Fibroblast of lung (primary cell): ENCODE measurements at regions not wholly inside any gene's neighbourhood (a gene's known extent, or its start where the extent isn't known, plus 50 kb on each side); places are given as distances from the start of the nearest gene placed in this dataset.
A peak's percentile ranks its signal among the peaks of the same experiment; 100 is the strongest.

Experiments used
- DNase-seq, 2 donors: peaks; one replicate each; pipeline versions ENCODE4 v3.0.0 to v3.0.0-alpha.2; 2010; ENCODE audit warnings: low read depth in 2 of 2
- H2AFZ ChIP-seq: 2 replicates; pipeline ENCODE4 v1.5.1; 2012; ENCODE audit warnings: low read length, control low read depth, inconsistent platforms
- H3K27ac ChIP-seq: 2 replicates; pipeline ENCODE4 v1.5.1; 2011; ENCODE audit warnings: low read length, control low read depth; ENCODE audit not compliant: insufficient read depth
- H3K27me3 ChIP-seq: 2 replicates; pipeline ENCODE4 v1.5.1; 2011; ENCODE audit warnings: mild to moderate bottlenecking, low read length; ENCODE audit not compliant: control insufficient read depth, insufficient read depth
- H3K36me3 ChIP-seq: 2 replicates; pipeline ENCODE4 v1.5.1; 2011; ENCODE audit warnings: low read length; ENCODE audit not compliant: control insufficient read depth, insufficient read depth
- H3K4me1 ChIP-seq: 2 replicates; pipeline ENCODE4 v1.5.1; 2011; ENCODE audit warnings: low read length; ENCODE audit not compliant: control insufficient read depth, insufficient read depth; ENCODE audit errors: extremely low read depth
- H3K4me2 ChIP-seq: 2 replicates; pipeline ENCODE4 v1.5.1; 2011; ENCODE audit warnings: low read length, control low read depth; ENCODE audit not compliant: insufficient read depth; ENCODE audit errors: extremely low read depth
- H3K4me3 ChIP-seq, 4 experiments: fragments of 200-600 bp in 1 of 4; sonication (generic) in 1 of 4; replicated peaks in 1 of 4; 2 replicates each; pipeline ENCODE4 v1.5.1; 2011 to 2016; ENCODE audit warnings: low read length in 4 of 4, low read depth in 3 of 4, mild to moderate bottlenecking in 3 of 4, control low read depth in 2 of 4, inconsistent platforms in 1 of 4, mixed read lengths in 1 of 4; ENCODE audit not compliant: insufficient read depth in 1 of 4; ENCODE audit errors: control extremely low read depth in 1 of 4
- H3K79me2 ChIP-seq: 2 replicates; pipeline ENCODE4 v1.5.1; 2012; ENCODE audit warnings: mild to moderate bottlenecking, low read length, inconsistent platforms; ENCODE audit not compliant: control insufficient read depth, insufficient read depth
- H3K9ac ChIP-seq: 2 replicates; pipeline ENCODE4 v1.5.1; 2011; ENCODE audit warnings: mild to moderate bottlenecking, low read length, control low read depth; ENCODE audit not compliant: insufficient read depth
- H3K9me3 ChIP-seq: 2 replicates; pipeline ENCODE4 v1.5.1; 2012; ENCODE audit warnings: low read depth, low read length; ENCODE audit not compliant: control insufficient read depth, insufficient read depth
- H4K20me1 ChIP-seq: 2 replicates; pipeline ENCODE4 v1.5.1; 2011; ENCODE audit warnings: low read length; ENCODE audit not compliant: control insufficient read depth, insufficient read depth; ENCODE audit errors: extremely low read depth
- EZH2 ChIP-seq: IDR thresholded peaks from 2 replicates; pipeline ENCODE4 v1.5.1; 2012; ENCODE audit warnings: low read length, control low read depth, mild to moderate bottlenecking; ENCODE audit errors: missing control alignments
- TF ChIP-seq, protein P1 (sequence below), 2 donors: IDR thresholded peaks in 1 of 2; conservative IDR thresholded peaks in 1 of 2; 1 replicate in 1 of 2; 2 replicates in 1 of 2; pipeline ENCODE4 v1.5.1; 2011 to 2012; ENCODE audit warnings: low read length in 2 of 2, control low read depth in 1 of 2, inconsistent platforms in 1 of 2, low read depth in 1 of 2, mild to moderate bottlenecking in 1 of 2

DNA sequence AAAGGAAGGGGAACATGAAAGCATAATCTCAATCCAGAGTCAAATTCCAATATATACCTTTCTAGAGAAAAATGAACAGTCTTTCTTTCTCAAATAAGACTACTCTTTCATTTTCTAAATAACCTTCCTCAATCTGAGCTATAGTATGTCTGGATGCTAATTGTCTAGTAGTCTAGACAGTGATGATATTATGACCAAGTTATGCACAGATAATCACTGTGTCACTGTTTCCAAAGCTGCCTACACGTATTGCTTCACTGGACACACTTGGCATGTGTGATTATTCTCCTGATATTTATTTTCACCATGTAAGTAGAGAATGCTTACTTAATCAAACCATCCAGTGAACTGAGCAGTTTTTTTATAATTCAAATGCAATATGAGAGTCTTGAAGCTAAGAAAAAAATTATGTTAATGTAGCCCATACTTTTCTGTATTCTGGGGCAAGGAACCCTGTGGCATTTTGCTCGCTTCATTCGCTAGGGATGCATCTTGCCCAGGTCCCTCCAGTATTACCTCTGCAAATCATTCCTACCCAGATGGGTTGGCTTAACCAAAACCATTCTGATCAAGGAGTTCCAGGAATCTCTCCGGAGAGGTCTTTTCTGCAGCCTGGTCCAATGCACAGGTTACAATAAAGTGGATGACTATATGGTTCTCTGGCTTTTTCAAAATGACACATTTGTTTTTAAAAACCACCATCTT is 303.1 kb upstream of the RUNX1 start:
- Histone ChIP-seq H3K4me3 (no peak overlapping the region), H3K4me2 (no peak overlapping the region), H3K9me3 (no peaks in the 10 kb centered on the region)

DNA sequence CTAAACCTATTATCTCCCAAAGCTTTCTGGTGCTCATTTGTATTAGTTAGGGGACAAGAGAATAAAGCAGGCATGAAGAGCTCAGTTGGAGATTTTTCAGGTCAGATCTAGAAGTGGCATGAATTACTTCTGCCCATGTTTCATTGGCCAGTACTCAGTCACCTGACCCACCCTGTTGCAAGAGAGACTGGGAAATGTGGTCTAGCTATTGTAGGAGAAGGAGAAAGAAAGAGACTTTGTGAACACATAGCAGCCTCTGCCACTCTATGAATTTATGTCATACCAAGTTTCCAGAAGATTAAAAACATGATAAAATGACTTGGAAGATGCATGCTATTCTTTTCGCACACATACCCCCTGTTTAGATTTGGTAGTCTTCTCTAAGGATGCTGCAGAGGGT is 302.3 kb upstream of the RUNX1 start:
- H3K9ac ChIP-seq, result no peak overlapping the region
- H3K4me1 ChIP-seq, result no peaks in the 10 kb centered on the region
- H4K20me1 ChIP-seq, result no peaks in the 10 kb centered on the region
- no peak overlapping the region for H3K4me2 ChIP-seq
- no peak overlapping the region for H3K4me3 ChIP-seq
- DNase-seq, result peak in 1 of 2 donors; percentile 14
- no peaks in the 10 kb centered on the region for H3K27me3 ChIP-seq
- no peak overlapping the region for H3K27ac ChIP-seq
- H3K36me3 ChIP-seq, result no peaks in the 10 kb centered on the region
- no peaks in the 10 kb centered on the region for H3K79me2 ChIP-seq
- TF ChIP-seq, protein P1, sequence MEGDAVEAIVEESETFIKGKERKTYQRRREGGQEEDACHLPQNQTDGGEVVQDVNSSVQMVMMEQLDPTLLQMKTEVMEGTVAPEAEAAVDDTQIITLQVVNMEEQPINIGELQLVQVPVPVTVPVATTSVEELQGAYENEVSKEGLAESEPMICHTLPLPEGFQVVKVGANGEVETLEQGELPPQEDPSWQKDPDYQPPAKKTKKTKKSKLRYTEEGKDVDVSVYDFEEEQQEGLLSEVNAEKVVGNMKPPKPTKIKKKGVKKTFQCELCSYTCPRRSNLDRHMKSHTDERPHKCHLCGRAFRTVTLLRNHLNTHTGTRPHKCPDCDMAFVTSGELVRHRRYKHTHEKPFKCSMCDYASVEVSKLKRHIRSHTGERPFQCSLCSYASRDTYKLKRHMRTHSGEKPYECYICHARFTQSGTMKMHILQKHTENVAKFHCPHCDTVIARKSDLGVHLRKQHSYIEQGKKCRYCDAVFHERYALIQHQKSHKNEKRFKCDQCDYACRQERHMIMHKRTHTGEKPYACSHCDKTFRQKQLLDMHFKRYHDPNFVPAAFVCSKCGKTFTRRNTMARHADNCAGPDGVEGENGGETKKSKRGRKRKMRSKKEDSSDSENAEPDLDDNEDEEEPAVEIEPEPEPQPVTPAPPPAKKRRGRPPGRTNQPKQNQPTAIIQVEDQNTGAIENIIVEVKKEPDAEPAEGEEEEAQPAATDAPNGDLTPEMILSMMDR (conservative IDR thresholded peaks at IDR 0.05 in 1 of 2, IDR thresholded peaks at IDR 0.05 in 1 of 2; ENCODE audit: low read depth in 1 of 2, low read length in 2 of 2), result no peak
- TF ChIP-seq EZH2, result no peak
- no peak overlapping the region for H2AFZ ChIP-seq
- no peaks in the 10 kb centered on the region for H3K9me3 ChIP-seq

More for the DNA sequence above, 303.1 kb upstream of the RUNX1 start:
- TF ChIP-seq, protein P1 (conservative IDR thresholded peaks at IDR 0.05 in 1 of 2, IDR thresholded peaks at IDR 0.05 in 1 of 2; ENCODE audit: low read depth in 1 of 2, low read length in 2 of 2), result no peak
- no peak for TF ChIP-seq EZH2
- Histone ChIP-seq H3K9ac (no peak overlapping the region), H3K4me1 (no peaks in the 10 kb centered on the region), H3K27me3 (no peaks in the 10 kb centered on the region), H3K27ac (no peak overlapping the region), H2AFZ (no peak overlapping the region), H3K36me3 (no peaks in the 10 kb centered on the region), H4K20me1 (no peaks in the 10 kb centered on the region), H3K79me2 (no peaks in the 10 kb centered on the region)
- peak; percentile 25 to 95 for DNase-seq

DNA sequence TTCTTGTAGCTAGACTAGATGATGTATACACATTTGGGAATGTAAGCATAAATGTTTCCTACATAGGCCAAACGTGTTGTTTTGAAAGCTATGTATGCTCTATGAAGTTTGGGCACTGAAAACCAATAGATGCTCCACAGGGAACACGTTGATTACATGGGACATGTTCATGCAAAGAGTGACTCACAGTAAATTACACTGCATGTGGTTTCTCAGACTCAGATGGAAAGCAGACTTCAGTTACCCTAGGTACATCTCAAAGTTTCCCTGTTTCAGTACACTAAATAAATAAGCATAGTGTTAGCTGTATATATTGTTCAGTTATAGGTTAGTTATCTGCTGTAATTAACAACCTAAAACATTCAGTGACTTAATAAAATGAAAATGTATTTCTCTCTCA is 301.9 kb upstream of the RUNX1 start:
- Histone ChIP-seq H3K4me1 (no peaks in the 10 kb centered on the region), H3K4me3 (no peak overlapping the region), H3K36me3 (no peaks in the 10 kb centered on the region), H3K4me2 (no peak overlapping the region), H3K27ac (no peak overlapping the region), H4K20me1 (no peaks in the 10 kb centered on the region), H3K27me3 (no peaks in the 10 kb centered on the region), H2AFZ (no peak overlapping the region), H3K79me2 (no peaks in the 10 kb centered on the region), H3K9ac (no peak overlapping the region), H3K9me3 (no peaks in the 10 kb centered on the region)
- peak in 1 of 2 donors; percentile 52 for DNase-seq
- TF ChIP-seq, protein P1 (conservative IDR thresholded peaks at IDR 0.05 in 1 of 2, IDR thresholded peaks at IDR 0.05 in 1 of 2; ENCODE audit: low read depth in 1 of 2, low read length in 2 of 2), result no peak
- no peak for TF ChIP-seq EZH2
